Hematopoietic multipotent progenitor cell treated with erythropoietin and hydrocortisone succinate and interleukin-3 and kit ligand, for 4 days (in vitro differentiated cells): ENCODE measurements at regions not wholly inside any gene's neighbourhood (a gene's known extent, or its start where the extent isn't known, plus 50 kb on each side); places are given as distances from the start of the nearest gene placed in this dataset.
"Not testable (repeated sequence)": the region's sequence is repeated elsewhere in the genome, so short reads cannot be mapped to it uniquely, and the experiment has no call there.

Experiments
- DNase-seq: peaks from one replicate; pipeline ENCODE4 v3.0.0-alpha.2; 2015

DNA sequence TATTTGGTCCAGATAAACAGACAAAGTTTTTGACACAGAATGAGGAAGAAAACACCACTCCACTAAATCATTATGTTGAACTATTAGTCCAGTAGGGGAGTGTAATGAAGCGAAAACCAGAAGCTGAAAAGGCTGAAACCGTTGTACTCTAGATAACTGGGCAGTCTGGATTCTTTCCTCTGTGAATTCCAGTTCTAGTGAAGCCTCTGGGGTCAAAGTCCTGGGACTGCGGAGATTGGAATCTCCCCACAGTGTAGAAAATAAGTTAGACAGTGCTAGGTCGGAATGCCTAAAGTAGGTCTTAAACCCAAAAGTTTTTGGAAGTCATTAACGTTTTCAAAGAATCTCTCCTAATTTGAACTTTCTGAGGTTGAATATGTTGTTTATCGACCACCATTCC is 1589.9 kb downstream of the REEP3 start:
- not testable (repeated sequence) for DNase-seq

DNA sequence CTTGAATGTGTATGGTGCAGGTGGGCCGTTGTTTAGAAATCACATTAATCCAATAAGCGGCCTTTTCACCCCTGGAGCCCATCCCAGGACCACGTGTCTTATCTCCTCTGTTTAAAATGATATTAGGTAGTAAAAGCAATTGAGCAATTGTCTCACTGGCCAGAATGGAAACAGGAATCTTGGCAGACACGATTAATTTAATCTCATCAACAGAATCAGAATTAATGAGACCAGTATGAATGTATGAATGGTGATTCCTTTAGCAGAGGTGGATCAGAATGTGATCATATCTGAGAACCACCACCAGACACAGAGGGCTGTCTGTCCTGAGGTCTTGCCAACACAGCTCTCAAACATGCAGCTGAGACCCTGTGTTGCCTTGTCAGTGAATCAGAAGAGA is 1591.4 kb downstream of the REEP3 start:
- no peak for DNase-seq

DNA sequence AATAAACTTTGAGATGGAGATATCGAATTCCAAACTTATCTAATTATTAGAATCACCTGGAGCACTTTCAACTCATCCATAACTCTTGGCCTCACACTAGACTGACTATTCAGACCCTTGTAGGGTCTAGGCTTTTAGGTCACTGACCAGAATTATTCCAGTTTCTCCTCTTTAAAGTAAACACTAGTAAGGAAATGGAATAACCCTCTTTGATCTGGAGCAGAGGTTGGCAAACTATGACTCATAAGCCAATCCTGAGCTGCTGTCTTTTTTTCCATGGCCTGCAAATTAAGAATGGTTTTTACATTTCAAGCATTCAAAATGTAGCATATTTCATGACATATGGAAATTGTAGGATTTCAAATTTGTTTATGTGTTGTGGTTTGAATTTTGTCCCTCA is 1601.9 kb downstream of the REEP3 start:
- DNase-seq: no peak

DNA sequence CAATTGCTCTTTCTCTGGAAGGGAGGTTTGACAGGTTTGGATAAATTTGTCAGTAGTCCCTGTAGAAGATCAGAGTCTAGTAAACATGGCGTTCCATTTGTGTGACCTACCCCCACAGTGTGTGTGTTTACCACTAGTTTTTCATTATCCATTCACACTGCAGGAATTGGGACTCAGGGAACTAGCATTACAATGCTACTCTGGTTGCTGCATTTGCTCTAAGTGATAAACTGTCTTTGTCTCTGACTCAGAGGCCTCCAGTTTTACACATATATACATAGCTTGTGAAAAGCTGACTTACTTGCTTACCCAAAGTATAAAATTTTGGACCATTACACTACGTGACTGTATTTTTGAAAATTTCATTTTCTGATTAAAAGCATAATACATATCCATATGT is 1604.0 kb downstream of the REEP3 start:
- no peak for DNase-seq

DNA sequence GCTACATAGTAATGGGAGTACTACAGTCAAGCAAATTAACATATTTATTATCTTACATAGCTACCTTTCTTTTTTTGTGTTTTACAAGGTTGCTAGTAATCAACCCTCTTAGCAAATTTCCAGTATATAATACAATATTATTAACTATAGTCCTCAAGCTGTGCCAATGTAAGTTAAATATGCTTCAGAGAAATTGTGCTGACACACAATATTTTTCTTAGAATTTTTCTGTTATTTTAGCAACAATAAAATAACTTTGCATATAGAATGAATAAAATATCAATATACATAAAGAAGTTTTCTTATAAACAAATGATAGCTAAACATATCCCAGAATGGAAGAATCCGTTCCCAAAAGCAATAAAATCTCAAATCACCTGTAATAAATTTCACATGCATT is 1605.1 kb downstream of the REEP3 start:
- DNase-seq: no peak

DNA sequence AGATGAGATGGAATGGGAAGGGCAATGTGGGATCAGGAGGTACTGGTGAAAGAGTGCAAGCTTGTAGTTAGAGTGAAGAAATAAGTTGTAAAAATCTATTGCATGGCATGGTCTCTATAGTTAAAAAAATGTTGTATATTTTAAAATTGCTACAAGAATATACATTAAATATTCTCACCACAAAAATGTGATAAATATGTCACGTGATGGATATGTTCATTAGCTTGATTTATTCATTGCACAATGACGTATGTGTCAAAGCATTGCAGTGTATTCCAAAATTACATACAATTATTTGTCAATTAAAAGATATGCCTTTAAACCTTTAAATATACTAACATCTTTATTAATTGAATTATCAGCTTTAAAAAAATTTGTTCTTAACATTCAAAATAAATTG is 1607.1 kb downstream of the REEP3 start:
- no peak for DNase-seq

DNA sequence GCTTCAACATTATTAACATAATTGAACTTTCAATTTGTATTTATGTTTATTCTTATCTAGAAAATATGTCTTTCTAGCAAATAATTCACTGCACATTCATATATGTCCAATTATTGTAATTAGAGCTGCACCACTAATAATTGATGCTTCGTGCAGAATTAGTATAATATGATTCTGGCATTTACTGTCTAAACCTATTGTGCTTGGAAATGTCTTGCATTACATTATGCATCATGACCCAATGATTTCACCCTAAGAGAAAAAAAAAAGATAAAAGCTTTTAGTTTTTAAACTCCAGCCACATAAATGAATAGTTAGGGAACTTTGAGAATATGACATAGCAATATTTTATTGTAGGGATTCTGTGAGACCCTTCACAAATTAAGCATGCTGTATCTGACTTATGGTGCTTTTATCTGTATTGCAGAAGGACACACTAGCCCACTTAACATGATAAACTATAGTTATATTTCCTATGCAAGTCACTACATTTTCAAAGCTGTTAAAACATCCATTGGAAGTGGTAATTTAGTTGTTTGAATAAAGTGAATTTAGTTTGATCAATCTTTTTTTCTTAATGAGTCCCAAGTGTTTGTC is 1609.1 kb downstream of the REEP3 start:
- DNase-seq: no peak

DNA sequence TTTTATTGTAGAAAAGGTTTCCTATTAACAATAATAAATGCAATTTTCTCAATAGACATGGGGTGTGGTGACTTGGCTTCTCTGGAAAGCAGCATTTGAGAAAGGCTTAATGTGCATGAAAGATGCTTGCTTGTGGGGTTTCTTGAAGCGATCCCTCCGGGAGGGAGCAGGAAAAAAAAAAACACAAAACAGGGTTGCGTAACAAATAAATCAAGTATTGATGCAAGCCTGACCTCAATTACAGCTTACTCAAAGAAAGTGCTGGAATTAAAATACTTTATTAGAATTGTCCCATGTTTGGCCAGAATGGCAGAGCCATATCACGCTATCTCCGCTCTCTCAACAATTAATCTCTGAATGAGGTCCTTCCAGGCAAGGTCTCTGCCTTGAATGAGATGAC is 1612.5 kb downstream of the REEP3 start:
- DNase-seq: no peak

DNA sequence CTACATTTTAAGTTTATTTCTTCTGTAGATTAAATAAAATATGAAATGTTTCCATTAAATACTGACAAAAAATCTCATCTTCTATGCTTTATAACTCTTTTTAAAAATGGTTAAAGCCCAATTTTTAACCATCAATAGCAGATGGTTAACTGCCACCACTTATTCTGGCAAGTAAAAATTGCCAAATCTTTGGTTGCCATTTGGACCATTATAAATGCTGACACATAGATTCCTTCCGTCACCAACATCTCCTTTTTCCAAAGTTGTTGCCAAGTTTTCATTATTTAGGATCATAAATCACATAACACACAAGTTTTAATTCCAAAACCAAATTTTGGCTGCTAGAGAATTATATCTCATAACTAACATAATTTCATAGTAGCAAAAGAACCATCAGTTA is 1614.3 kb downstream of the REEP3 start:
- no peak for DNase-seq

DNA sequence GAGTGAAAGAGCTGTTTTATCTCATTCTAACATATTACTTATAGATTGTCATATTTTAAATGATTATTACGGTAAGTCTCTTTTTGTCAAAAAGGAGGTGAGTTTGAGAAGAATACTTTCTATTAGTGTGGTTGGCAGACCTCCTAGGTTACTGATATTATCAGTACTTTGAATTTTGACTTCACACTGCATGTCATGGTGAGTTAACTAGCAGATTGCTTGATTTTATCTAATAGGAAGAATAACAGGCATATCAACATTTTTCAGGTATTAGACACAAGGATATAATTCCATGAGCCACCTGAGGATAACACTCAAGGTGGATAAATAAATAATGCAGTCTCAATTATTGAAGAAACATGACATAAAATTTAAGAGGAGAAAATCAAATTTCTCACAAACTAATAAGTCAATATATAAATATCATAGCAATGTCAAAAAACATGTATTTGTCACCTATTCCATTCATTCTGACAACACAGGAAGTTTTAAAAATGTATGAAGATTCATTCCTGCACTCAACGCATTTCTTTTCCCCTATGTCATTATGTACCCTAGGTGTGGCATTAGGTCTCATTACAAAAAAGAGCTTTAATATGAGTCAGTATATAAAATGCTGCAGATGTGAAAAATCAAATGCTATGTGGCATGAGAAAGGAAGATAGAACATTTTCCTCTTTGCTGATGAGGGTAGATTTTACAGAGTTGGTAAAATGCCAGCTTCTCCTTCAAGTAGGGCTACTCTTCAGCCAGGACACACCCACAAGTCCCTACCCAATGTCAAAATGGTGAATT is 1621.6 kb downstream of the REEP3 start:
- no peak for DNase-seq

DNA sequence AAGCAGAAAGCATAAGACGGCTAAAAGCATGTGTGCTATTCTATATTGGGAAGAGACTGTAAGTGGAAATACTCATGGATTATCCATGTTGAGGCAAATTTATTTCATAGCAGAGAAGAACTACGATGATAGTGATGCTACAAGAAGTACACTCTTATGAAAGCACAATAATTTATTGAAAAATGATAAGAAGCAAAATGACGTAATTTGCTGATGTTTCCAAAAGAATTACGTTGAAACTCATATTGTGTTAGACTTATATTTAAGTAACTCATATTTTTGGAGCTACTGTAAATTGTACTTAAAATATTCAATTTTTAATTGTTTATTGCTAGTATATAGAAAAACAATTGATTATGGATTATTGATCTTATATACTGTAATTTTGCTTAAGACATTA is 1622.5 kb downstream of the REEP3 start:
- DNase-seq: no peak

DNA sequence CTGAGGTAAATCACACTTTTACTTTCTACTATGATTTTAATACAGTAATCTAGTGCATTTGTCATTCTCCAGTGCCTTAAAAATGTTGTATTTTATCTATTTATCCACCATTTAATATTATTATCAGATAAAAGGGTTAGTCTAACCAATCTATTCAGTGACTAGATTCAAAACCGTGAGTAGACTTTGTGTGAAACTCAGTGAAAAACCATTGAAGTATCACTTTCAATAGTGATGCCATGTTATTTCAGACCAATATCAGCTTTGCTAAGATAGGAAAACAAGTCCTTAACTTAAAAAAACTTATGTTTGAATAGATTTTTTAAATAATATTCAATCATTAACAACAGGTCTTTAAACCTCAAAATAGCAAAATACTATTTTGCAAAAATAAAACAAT is 1628.7 kb downstream of the REEP3 start:
- DNase-seq: no peak

DNA sequence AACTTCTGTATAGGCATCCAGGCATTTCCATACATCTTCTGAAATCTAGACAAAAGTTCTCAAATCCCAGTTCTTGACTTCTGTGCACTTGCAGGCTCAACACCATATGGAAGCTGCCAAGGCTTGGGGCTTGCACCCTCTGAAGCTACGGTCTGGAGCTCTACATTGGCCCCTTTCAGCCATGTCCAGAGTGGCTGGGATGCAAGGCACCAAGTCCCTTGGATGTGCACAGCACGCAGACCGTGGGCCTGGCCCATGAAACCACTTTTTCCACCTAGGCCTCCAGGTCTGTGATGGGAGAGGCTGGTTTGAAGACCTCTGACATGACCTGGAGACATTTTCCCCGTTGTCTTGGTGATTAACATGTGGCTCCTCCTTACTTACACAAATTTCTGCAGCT is 1645.1 kb downstream of the REEP3 start:
- no peak for DNase-seq

DNA sequence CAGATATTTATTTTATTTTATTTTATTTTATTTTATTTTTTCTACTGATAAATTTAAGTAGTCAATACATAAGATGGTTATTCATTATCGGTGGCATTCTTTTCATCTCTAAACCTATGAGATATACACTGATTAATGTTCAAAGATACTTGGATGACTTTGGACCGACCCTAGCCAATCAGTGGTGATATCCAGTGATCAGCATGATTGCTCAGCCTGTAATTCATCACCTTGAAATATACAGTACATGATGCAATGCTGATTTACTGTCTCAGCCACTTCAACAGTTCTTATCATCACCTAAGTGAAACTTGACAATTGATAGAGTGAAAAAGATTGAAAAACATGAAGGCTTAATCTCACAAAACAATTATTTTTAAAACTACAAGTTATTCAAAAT is 1651.0 kb downstream of the REEP3 start:
- DNase-seq: no peak

DNA sequence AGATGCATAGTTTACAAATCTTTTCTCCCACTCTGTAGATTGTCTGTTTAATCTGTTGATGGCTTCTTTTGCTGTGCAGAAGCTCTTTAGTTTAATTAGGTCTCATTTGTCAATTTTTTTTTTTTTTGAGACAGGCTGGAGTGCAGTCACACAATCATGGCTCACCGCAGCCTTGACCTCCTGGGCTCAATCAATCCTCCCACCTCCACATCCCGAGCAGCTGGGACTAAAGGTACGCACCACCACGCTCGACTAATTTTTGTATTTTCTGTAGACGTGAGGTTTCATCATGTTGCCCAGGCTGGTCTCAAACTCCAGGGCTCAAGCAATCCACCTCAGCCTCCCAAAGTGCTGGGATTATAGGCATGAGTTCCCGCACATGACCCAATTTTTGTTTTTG is 1655.8 kb downstream of the REEP3 start:
- DNase-seq: no peak

DNA sequence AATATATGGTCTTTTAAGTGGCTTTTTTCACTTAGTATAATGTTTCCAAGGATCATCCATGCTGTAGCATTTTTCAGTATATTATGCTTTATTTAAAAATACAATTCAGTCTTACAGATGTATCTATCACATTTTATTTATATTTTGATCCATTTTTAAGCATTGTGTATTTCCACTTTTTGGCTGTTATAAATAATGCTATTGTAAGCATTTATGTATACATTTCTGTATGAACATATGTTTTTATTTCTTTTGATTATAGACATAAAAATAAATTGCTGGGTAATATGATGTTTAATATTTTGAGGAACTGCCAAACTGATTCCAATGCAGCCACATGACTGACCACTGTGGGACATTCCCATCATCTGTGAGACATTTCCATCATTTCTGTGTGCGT is 1662.0 kb downstream of the REEP3 start:
- DNase-seq: no peak

DNA sequence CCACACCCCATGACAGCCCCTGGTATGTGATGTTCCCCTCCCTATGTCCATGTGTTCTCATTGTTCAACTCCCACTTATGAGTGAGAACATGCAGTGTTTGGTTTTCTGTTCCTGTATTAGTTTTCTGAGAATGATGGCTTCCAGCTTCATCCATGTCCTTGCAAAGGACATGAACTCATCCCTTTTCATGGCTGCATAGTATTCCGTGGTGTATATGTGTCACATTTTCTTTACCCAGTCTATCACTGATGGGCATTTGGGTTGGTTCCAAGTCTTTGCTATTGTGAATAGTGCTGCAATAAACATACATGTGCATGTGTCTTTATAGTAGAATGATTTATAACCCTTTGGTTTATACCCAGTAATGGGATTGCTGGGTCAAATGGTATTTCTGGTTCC is 1665.5 kb downstream of the REEP3 start:
- not testable (repeated sequence) for DNase-seq

DNA sequence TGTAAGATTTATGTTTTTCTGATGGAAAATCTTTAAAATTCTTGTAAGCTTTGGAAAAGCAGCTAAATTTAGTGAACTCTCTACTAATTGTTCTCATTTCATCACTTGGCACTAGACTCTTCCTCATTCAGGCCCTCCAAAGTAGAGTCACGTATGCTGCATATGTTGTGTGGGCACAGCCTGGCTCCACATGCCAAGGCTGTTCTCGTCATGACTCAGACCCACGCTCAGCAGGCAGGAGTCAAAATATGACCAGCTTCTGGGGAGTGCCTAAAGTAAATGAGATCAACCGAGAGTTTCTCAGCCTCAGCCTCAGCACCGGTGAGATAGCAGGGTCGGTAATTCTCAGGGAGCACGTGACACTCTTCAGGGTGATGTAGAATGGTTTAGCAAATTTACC is 1672.9 kb downstream of the REEP3 start:
- no peak for DNase-seq

DNA sequence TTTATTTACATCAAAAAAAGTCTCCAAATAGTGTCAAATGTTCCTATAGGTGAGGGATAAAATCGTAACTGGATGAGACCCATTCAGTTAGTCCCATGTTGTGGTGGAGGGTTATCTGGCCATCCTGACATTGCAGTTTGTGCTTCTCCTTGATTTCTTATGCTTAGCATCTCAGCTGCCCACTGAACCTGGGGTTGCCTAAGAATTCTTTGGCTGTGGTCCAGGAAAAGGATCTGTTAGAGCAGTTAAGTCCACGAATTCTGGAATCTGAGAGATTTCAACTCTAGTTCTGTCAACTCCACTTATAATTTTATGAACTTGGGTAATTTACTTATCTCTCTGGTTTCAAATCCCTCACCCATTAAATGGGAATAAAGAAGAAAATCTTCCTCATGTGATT is 1673.4 kb downstream of the REEP3 start:
- DNase-seq: no peak

DNA sequence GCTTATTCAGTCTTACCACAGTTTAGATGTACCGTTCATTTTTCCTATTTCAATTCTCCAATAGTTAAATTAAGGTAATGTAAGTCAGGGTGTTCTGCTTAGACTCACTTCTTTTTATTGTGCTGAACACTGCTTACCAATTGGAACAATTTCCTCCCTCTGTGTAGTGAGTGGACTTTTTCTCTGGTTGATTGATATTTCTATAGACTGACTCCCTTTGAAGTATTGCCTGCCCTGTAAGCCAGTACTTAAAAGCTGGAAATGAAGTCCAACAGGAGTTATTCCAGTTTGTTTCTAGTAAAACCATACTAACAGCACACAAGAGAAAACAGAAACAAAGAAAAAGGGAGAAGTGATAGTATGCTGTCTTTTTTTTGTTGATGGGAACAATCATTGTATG is 1674.9 kb downstream of the REEP3 start:
- no peak for DNase-seq

DNA sequence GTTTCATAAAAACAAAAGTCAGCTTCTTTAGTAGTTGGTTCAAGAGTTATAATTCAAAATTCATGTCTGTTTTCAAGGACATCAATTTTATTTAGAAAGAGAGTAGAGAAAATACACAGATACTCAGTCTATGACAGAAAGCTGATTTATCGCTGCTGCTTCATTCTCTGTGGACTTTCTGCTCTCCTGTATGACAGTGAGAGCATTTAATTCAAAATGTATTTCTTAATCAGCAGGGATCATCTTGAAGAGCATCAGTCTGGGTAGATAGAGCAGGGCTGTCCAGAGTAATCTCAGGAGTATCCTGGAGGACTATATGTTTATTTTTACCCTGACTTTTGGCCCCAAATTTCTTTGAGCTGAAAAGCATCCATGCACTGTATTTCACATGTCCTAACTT is 1676.7 kb downstream of the REEP3 start:
- DNase-seq: no peak

DNA sequence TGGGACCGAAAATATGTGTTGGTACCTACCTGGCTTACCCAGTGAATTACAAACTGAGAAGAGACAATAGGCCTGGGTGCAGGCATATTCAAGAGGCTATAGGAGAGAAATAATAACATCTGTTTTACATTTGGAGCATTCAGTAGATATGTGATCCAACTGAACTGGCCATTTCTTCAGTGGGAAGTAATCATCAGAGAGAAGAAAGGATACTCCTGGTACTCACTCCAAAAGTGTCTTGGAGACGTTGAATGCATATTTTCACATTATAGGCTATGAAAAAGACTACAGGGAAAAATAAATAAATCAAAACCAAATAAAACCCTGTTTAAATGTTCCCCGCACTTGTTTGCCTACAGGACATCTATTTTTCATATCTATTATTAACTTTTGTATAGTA is 1680.3 kb downstream of the REEP3 start:
- no peak for DNase-seq

DNA sequence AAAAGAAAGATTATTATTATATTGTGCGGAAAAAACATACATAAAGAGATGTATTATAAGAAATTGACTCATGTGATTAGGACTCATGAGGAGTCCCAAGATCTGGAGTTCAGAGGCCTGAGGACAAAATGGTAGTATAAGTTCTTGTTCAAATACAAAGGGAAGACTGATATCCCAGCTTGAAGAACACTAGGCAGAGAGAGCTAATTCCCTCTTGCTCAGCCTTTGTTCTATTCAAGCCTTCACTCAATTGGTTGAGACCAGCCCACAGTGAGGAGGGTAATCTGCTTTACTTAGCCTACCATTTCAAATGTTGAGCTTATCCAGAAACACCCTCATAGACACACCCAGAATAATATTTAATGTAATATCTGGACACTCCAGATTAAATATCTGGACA is 1683.8 kb downstream of the REEP3 start:
- DNase-seq: no peak

DNA sequence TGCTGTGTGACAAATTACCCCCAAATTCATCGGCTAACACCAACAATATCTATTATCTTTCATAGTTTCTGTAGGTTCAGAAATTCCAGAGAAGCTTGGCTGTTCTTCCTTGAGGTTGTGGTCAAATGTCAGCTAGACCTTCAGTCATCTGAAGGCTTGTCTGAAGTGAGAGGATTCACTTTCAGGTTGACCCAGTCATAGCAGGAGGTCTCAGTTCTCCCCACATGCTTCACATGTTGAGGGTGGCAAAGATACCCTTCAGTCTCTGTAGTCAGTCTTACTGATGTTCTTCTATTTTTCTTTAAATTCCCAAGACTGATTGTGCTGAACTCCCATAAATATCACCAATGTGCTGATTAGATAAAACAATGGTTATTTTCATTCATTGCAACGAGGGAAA is 1692.0 kb downstream of the REEP3 start:
- no peak for DNase-seq

DNA sequence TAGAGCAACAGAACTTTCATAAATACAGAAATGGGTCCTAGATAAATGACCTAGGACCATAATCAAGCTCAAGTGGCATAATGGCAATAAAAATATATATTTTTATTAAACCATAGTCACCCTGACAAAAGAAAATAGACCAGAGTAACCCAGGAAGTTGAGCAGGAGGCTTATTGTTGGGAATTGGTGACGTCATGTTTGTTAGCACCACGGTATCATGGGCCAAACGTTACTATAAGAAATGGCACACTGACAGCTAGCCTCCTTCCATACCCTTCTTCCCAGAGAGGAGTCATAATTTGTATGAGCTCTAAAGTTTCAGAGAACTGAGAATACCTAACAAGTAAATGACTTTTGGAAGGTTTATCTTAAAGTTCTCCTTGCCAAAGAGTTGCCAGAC is 1698.2 kb downstream of the REEP3 start:
- no peak for DNase-seq
